H9 (cell line): ENCODE measurements at regions not wholly inside any gene's neighbourhood (a gene's known extent, or its start where the extent isn't known, plus 50 kb on each side); places are given as distances from the start of the nearest gene placed in this dataset.

ENCODE experiments used
- DNase-seq: peaks from one replicate; pipeline ENCODE4 v3.0.0-alpha.2; 2017
- H2AFZ ChIP-seq: one replicate; pipeline ENCODE4 v1.6.1; 2013; ENCODE audit warnings: mild to moderate bottlenecking, low read length, control low read depth, moderate library complexity
- H2AK5ac ChIP-seq: 2 replicates; pipeline ENCODE4 v1.6.1; 2013; ENCODE audit warnings: low read length, control low read depth, mixed read lengths; ENCODE audit not compliant: insufficient read length
- H2BK120ac ChIP-seq: one replicate; pipeline ENCODE4 v1.6.1; 2013; ENCODE audit warnings: low read depth, mild to moderate bottlenecking, low read length, control low read depth, inconsistent platforms; ENCODE audit not compliant: poor library complexity, severe bottlenecking
- H2BK12ac ChIP-seq: 2 replicates; pipeline ENCODE4 v1.6.1; 2013; ENCODE audit warnings: low read length, control low read depth, mixed read lengths, low read depth; ENCODE audit not compliant: insufficient read length
- H2BK15ac ChIP-seq: 2 replicates; pipeline ENCODE4 v1.6.1; 2013; ENCODE audit warnings: low read depth, low read length, control low read depth
- H2BK20ac ChIP-seq: one replicate; pipeline ENCODE4 v1.6.1; 2013; ENCODE audit warnings: low read depth, mild to moderate bottlenecking, low read length, control low read depth, inconsistent platforms; ENCODE audit not compliant: poor library complexity, severe bottlenecking
- H2BK5ac ChIP-seq: 2 replicates; pipeline ENCODE4 v1.6.1; 2013; ENCODE audit warnings: low read length, control low read depth, mixed read lengths; ENCODE audit not compliant: insufficient read length
- H3K14ac ChIP-seq: 2 replicates; pipeline ENCODE4 v1.6.1; 2013; ENCODE audit warnings: low read length, control low read depth; ENCODE audit not compliant: insufficient read depth
- H3K18ac ChIP-seq: 2 replicates; pipeline ENCODE4 v1.6.1; 2013; ENCODE audit warnings: low read depth, mild to moderate bottlenecking, mixed read lengths, low read length, control low read depth; ENCODE audit not compliant: insufficient read length
- H3K23ac ChIP-seq: 2 replicates; pipeline ENCODE4 v1.6.1; 2013; ENCODE audit warnings: low read length, control low read depth, mixed read lengths, low read depth; ENCODE audit not compliant: insufficient read length
- H3K23me2 ChIP-seq: 2 replicates; pipeline ENCODE4 v1.6.1; 2013; ENCODE audit warnings: low read depth, mild to moderate bottlenecking, mixed read lengths, low read length, control low read depth; ENCODE audit not compliant: insufficient read length, poor library complexity, severe bottlenecking
- H3K27ac ChIP-seq: 2 replicates; pipeline ENCODE4 v1.5.1; 2013; ENCODE audit warnings: low read length, control low read depth, mixed read lengths, low read depth; ENCODE audit not compliant: insufficient read length
- H3K27me3 ChIP-seq: 2 replicates; pipeline ENCODE4 v1.6.1; 2013; ENCODE audit warnings: low read length, control low read depth, inconsistent platforms; ENCODE audit not compliant: insufficient read depth
- H3K4ac ChIP-seq: 2 replicates; pipeline ENCODE4 v1.6.1; 2013; ENCODE audit warnings: low read depth, mild to moderate bottlenecking, control low read depth, inconsistent platforms, low read length, moderate library complexity
- H3K4me1 ChIP-seq: 2 replicates; pipeline ENCODE4 v1.6.1; 2013; ENCODE audit warnings: low read length, control low read depth, inconsistent platforms; ENCODE audit not compliant: insufficient read depth
- H3K4me2 ChIP-seq: 2 replicates; pipeline ENCODE4 v1.6.1; 2013; ENCODE audit warnings: low read length, control low read depth, mixed read lengths; ENCODE audit not compliant: insufficient read length, insufficient read depth
- H3K56ac ChIP-seq: 2 replicates; pipeline ENCODE4 v1.6.1; 2013; ENCODE audit warnings: low read depth, mild to moderate bottlenecking, mixed read lengths, low read length, control low read depth; ENCODE audit not compliant: insufficient read length
- H3K79me1 ChIP-seq: 2 replicates; pipeline ENCODE4 v1.6.1; 2013; ENCODE audit warnings: low read depth, mild to moderate bottlenecking, moderate library complexity, low read length, control low read depth, inconsistent platforms; ENCODE audit not compliant: insufficient read depth, poor library complexity, severe bottlenecking
- H3K79me2 ChIP-seq: 2 replicates; pipeline ENCODE4 v1.6.1; 2013; ENCODE audit warnings: low read length, control low read depth, inconsistent platforms; ENCODE audit not compliant: insufficient read depth
- H3K9ac ChIP-seq: 2 replicates; pipeline ENCODE4 v1.6.1; 2013; ENCODE audit warnings: low read length, control low read depth, mixed read lengths; ENCODE audit not compliant: insufficient read length; ENCODE audit errors: extremely low read depth
- H3K9me3 ChIP-seq: one replicate; pipeline ENCODE4 v1.6.1; 2013; ENCODE audit warnings: low read depth, low read length, inconsistent platforms; ENCODE audit not compliant: control insufficient read depth
- H3T11ph ChIP-seq: one replicate; pipeline ENCODE4 v1.6.1; 2013; ENCODE audit warnings: mild to moderate bottlenecking, low read length, control low read depth, inconsistent platforms
- H4K20me1 ChIP-seq: one replicate; pipeline ENCODE4 v1.6.1; 2013; ENCODE audit not compliant: control insufficient read depth, insufficient read length, insufficient read depth
- H4K5ac ChIP-seq: 2 replicates; pipeline ENCODE4 v1.6.1; 2013; ENCODE audit warnings: low read depth, mild to moderate bottlenecking, mixed read lengths, low read length, control low read depth; ENCODE audit not compliant: insufficient read length
- H4K8ac ChIP-seq: replicated peaks from 2 replicates; pipeline ENCODE4 v1.6.1; 2013; ENCODE audit warnings: low read length, control low read depth, mixed read lengths, low read depth; ENCODE audit not compliant: insufficient read length
- H4K91ac ChIP-seq: 2 replicates; pipeline ENCODE4 v1.6.1; 2013; ENCODE audit warnings: low read depth, mild to moderate bottlenecking, moderate library complexity, mixed read lengths, low read length, control low read depth; ENCODE audit not compliant: insufficient read length
- H3K27ac Mint-ChIP-seq, 3 experiments: 2 replicates in 2 of 3; 3 replicates in 1 of 3; pipeline ENCODE4 v1.8.0; 2020 to 2021; ENCODE audit warnings: mixed read lengths in 3 of 3, mild to moderate bottlenecking in 1 of 3, moderate library complexity in 1 of 3
- H3K27me3 Mint-ChIP-seq: 2 replicates; pipeline ENCODE4 v1.8.0; 2021; ENCODE audit warnings: low read depth, mild to moderate bottlenecking, moderate library complexity, mixed read lengths
- H3K36me3 Mint-ChIP-seq, 3 experiments: 2 replicates in 2 of 3; 3 replicates in 1 of 3; pipeline ENCODE4 v1.8.0; 2020 to 2021; ENCODE audit warnings: low read depth in 3 of 3, mixed read lengths in 3 of 3; ENCODE audit not compliant: insufficient read depth in 1 of 3
- H3K4me1 Mint-ChIP-seq, 2 experiments: 2 replicates each; pipeline ENCODE4 v1.8.0; 2020; ENCODE audit warnings: mixed read lengths in 2 of 2
- H3K4me3 Mint-ChIP-seq, 2 experiments: 2 replicates in 1 of 2; 3 replicates in 1 of 2; pipeline ENCODE4 v1.8.0; 2020 to 2021; ENCODE audit warnings: mild to moderate bottlenecking in 2 of 2, mixed read lengths in 2 of 2, moderate library complexity in 1 of 2
- H3K9me3 Mint-ChIP-seq, 2 experiments: 2 replicates in 1 of 2; 3 replicates in 1 of 2; pipeline ENCODE4 v1.8.0; 2020; ENCODE audit warnings: mild to moderate bottlenecking in 2 of 2, mixed read lengths in 2 of 2, moderate library complexity in 1 of 2
- CTCF ChIP-seq: fragments of 200-600 bp; sonication (generic); conservative IDR thresholded peaks from 3 replicates; pipeline ENCODE4 v1.8.0; 2021; ENCODE audit warnings: antibody characterized with exemption, mild to moderate bottlenecking
- WGBS: extraction: QIAGEN DNeasy Blood & Tissue Kit; methylation state at CpG from one replicate; pipeline ENCODE4 v1.1.7; 2013; ENCODE audit warnings: missing lambda C conversion rate, low lambda C conversion rate, mixed read lengths; ENCODE audit not compliant: insufficient read length; ENCODE audit errors: extremely low coverage; 5-methylcytosine and 5-hydroxymethylcytosine counted together

- Mint-ChIP-seq H3K27ac (no peak overlapping the region), H3K4me1 (peaks cover 48 to 65% of the 10 kb centered on the region in 2 experiments), H3K9me3 (peaks cover 4 to 7% of the 10 kb centered on the region in 2 experiments; a peak in 3 of 5 replicates), H3K4me3 (no peak overlapping the region), H3K27me3 (peaks cover 21% of the 10 kb centered on the region), H3K36me3 (peaks cover 0 to 12% (median 10%) of the 10 kb centered on the region in 3 experiments; a peak in 5 of 7 replicates)
- H4K20me1 ChIP-seq: no peaks in the 10 kb centered on the region
- no peak for TF ChIP-seq CTCF
- no peaks in the 10 kb centered on the region for H3K23me2 ChIP-seq
- H3K9me3 ChIP-seq: no peaks in the 10 kb centered on the region
- peak overlapping the region; percentile 40 for H2AFZ ChIP-seq
- no peak overlapping the region for H4K5ac ChIP-seq
- no peak overlapping the region for H3K4ac ChIP-seq
- no peak overlapping the region for H2BK12ac ChIP-seq
- no peaks in the 10 kb centered on the region for H3K79me1 ChIP-seq
- H3K27ac ChIP-seq: no peak overlapping the region
- peaks cover 27% of the 10 kb centered on the region for H3K4me1 ChIP-seq
- H3K14ac ChIP-seq: no peak overlapping the region; the same call in 1 of the 2 replicates
- WGBS: no CpG with 5 or more reads among the region's 1 CpG
- H3K56ac ChIP-seq: no peak overlapping the region
- H2AK5ac ChIP-seq: no peak overlapping the region
- H4K91ac ChIP-seq: no peak overlapping the region
- H3K23ac ChIP-seq: no peak overlapping the region
- H3K9ac ChIP-seq: no peak overlapping the region
- no peak overlapping the region for H2BK5ac ChIP-seq
- H2BK15ac ChIP-seq: no peak overlapping the region
- no peak overlapping the region for H3K4me2 ChIP-seq
- no peak overlapping the region for H4K8ac ChIP-seq
- no peak overlapping the region for H3K18ac ChIP-seq
- no peaks in the 10 kb centered on the region; the same call in 1 of the 2 replicates for H3K27me3 ChIP-seq
- no peak overlapping the region for H3T11ph ChIP-seq
- H3K79me2 ChIP-seq: no peaks in the 10 kb centered on the region
- DNase-seq: no peak
- H2BK120ac ChIP-seq: no peak overlapping the region
- no peak overlapping the region for H2BK20ac ChIP-seq
Observed at GRCh38 chr12:93078059-93078458, 149.0 kb upstream of the EEA1 start.
